ENCODE measurements at regions not wholly inside any gene's neighbourhood (a gene's known extent, or its start where the extent isn't known, plus 50 kb on each side); places are given as distances from the start of the nearest gene placed in this dataset.

DNA sequence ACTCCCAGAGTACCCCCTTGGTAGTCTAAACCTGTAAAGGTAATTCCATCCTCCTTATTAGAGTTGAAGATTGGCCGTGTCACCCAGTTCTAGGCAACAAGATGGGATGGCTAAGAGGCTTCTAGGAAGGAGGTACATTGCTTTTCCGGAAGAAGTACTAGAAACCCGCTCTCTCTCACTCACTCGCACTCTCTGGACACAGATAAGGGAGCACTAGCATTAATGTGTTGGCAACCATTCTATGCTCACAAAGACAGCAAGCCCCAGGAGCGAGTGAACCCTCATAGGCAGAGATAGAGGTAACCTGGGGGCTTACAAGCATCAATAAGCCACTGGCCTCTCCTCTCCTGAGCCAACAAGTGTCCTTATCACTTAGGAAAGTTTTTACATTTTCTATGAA, 503.2 kb upstream of the JARID2 start:
- no peak overlapping the region for H3K27ac ChIP-seq (ENCODE audit: insufficient read length, low read depth, low read length)
- H3K9me3 Mint-ChIP-seq: no peaks in the 10 kb centered on the region
- no peaks in the 10 kb centered on the region for H4K20me1 ChIP-seq (ENCODE audit: control insufficient read depth, insufficient read depth, insufficient read length)
- H3K79me1 ChIP-seq (ENCODE audit: insufficient read depth, low read depth, low read length, poor library complexity, severe bottlenecking): no peaks in the 10 kb centered on the region
- no peak overlapping the region for H3K56ac ChIP-seq (ENCODE audit: insufficient read length, low read depth, low read length)
- no peaks in the 10 kb centered on the region for H3K23me2 ChIP-seq (ENCODE audit: insufficient read length, low read depth, low read length, poor library complexity, severe bottlenecking)
- H2AFZ ChIP-seq (ENCODE audit: low read length): no peak overlapping the region
- no peak overlapping the region for H3T11ph ChIP-seq (ENCODE audit: low read length)
- H4K8ac ChIP-seq (replicated peaks; ENCODE audit: insufficient read length, low read depth, low read length): no peak overlapping the region
- no peak overlapping the region for H3K27ac Mint-ChIP-seq
- no peak overlapping the region for H2AK5ac ChIP-seq (ENCODE audit: insufficient read length, low read length)
- H3K79me2 ChIP-seq (ENCODE audit: insufficient read depth, low read length): no peaks in the 10 kb centered on the region
- H3K4me2 ChIP-seq (ENCODE audit: insufficient read depth, insufficient read length, low read length): no peak overlapping the region
- no peaks in the 10 kb centered on the region; a peak in 1 of 4 replicates for H3K4me1 Mint-ChIP-seq
- no peak overlapping the region for H3K4me3 Mint-ChIP-seq
- no peak overlapping the region for H3K4ac ChIP-seq (ENCODE audit: low read depth, low read length)
- H3K23ac ChIP-seq (ENCODE audit: insufficient read length, low read depth, low read length): no peak overlapping the region
- H3K27me3 ChIP-seq (ENCODE audit: insufficient read depth, low read length): no peaks in the 10 kb centered on the region
- WGBS (ENCODE audit: extremely low coverage, insufficient read length, low lambda C conversion rate): no CpG with 5 or more reads among the region's 5 CpGs
- H2BK120ac ChIP-seq (ENCODE audit: low read depth, low read length, poor library complexity, severe bottlenecking): no peak overlapping the region
- no peak overlapping the region for H3K18ac ChIP-seq (ENCODE audit: insufficient read length, low read depth, low read length)
- peaks cover 3% of the 10 kb centered on the region for H3K27me3 Mint-ChIP-seq (ENCODE audit: low read depth)
- no peak overlapping the region for H3K14ac ChIP-seq (ENCODE audit: insufficient read depth, low read length)
- no peak overlapping the region for H2BK12ac ChIP-seq (ENCODE audit: insufficient read length, low read depth, low read length)
- no peaks in the 10 kb centered on the region for H3K4me1 ChIP-seq (ENCODE audit: insufficient read depth, low read length)
- peaks cover 0 to 5% (median 0%) of the 10 kb centered on the region in 3 experiments; a peak in 3 of 7 replicates for H3K36me3 Mint-ChIP-seq (ENCODE audit: insufficient read depth in 1 of 3, low read depth in 3 of 3)
- TF ChIP-seq, protein P1, sequence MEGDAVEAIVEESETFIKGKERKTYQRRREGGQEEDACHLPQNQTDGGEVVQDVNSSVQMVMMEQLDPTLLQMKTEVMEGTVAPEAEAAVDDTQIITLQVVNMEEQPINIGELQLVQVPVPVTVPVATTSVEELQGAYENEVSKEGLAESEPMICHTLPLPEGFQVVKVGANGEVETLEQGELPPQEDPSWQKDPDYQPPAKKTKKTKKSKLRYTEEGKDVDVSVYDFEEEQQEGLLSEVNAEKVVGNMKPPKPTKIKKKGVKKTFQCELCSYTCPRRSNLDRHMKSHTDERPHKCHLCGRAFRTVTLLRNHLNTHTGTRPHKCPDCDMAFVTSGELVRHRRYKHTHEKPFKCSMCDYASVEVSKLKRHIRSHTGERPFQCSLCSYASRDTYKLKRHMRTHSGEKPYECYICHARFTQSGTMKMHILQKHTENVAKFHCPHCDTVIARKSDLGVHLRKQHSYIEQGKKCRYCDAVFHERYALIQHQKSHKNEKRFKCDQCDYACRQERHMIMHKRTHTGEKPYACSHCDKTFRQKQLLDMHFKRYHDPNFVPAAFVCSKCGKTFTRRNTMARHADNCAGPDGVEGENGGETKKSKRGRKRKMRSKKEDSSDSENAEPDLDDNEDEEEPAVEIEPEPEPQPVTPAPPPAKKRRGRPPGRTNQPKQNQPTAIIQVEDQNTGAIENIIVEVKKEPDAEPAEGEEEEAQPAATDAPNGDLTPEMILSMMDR (conservative IDR thresholded peaks at IDR 0.05): no peak
- no peak overlapping the region for H4K91ac ChIP-seq (ENCODE audit: insufficient read length, low read depth, low read length)
- H2BK5ac ChIP-seq (ENCODE audit: insufficient read length, low read length): no peak overlapping the region
- H2BK20ac ChIP-seq (ENCODE audit: low read depth, low read length, poor library complexity, severe bottlenecking): no peak overlapping the region
- DNase-seq: no peak
- H2BK15ac ChIP-seq (ENCODE audit: low read depth, low read length): no peak overlapping the region
- no peak overlapping the region for H4K5ac ChIP-seq (ENCODE audit: insufficient read length, low read depth, low read length)
- no peaks in the 10 kb centered on the region for H3K9me3 ChIP-seq (ENCODE audit: control insufficient read depth, low read depth, low read length)
- H3K9ac ChIP-seq (ENCODE audit: extremely low read depth, insufficient read length, low read length): no peak overlapping the region
